ENCODE measurements at regions not wholly inside any gene's neighbourhood (a gene's known extent, or its start where the extent isn't known, plus 50 kb on each side); places are given as distances from the start of the nearest gene placed in this dataset.
"Not testable (repeated sequence)": the region's sequence is repeated elsewhere in the genome, so short reads cannot be mapped to it uniquely, and the experiment has no call there.

- no peak for DNase-seq (ENCODE audit: low read depth in 2 of 3, low spot score in 1 of 3)
These were observed 212.8 kb upstream of the PRICKLE2 start for GRCh38 chr3:64438066-64438465.

DNA sequence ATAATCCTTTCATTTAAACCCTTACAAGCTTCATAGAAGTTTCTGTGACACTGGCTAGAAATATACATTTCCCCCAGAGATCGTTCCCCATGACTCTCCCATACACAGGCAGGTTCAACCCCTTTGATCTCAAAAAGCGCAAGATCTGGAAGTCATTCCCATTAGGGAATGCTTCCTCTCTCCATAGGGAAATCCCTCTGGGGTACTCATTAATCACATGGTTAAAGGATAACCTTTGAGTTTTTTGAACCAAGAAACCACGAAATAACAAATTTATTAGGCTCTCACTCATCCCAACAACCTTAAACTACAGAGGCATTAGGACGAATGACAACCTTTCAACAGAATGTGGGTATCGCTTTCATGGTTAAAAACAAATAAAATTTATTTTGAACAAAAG is 211.9 kb upstream of the PRICKLE2 start:
- no peak for DNase-seq (ENCODE audit: low read depth in 2 of 3, low spot score in 1 of 3)

DNA sequence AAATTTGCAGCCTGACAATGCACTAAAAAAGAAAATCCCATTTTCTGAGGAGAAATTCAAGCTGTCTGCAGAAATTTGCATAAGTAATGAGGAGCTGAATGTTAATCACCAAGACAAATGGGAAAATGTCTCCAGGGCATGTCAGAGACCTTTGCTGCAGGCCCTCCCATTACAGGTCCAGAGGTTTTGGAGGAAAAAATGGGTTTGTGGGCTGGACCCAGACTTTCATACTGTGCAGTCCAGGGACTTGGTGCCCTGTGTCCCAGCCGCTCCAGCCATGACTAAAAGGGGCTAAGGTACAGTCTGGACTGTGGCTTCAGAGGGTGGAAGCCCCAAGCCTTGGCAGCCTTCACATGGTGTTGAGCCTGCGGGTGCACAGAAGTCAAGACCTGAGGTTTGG is 209.8 kb upstream of the PRICKLE2 start:
- DNase-seq (ENCODE audit: low read depth in 2 of 3, low spot score in 1 of 3) = not testable (repeated sequence)

GRCh38 chr3:64432870-64433269 is 207.6 kb upstream of the PRICKLE2 start:
- no peak for DNase-seq (ENCODE audit: low read depth in 2 of 3, low spot score in 1 of 3)

- DNase-seq (ENCODE audit: low read depth in 2 of 3, low spot score in 1 of 3) = no peak
These were observed 206.3 kb upstream of the PRICKLE2 start for GRCh38 chr3:64431526-64432091.

GRCh38 chr3:64427671-64428070 is 202.4 kb upstream of the PRICKLE2 start:
- DNase-seq (ENCODE audit: low read depth in 2 of 3, low spot score in 1 of 3) = no peak

DNA sequence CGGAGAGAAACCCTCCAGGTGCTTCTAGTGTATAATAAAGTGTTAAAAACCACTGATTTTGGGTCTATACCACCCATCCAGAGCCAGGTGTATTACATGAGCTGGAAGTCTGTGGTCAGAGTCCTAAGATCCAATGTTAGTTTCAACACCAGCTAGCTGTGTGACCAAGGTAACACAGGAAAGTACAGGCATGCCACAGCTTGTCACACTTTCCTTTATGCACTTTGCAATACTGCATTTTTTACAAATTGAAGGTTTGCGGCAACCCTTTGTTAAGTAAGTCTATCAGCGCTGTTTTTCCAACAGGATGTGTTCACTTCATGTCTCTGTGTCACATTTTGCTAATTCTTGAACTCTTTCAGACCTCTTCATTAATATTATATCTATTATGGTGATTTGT is 201.3 kb upstream of the PRICKLE2 start:
- no peak for DNase-seq (ENCODE audit: low read depth in 2 of 3, low spot score in 1 of 3)

DNA sequence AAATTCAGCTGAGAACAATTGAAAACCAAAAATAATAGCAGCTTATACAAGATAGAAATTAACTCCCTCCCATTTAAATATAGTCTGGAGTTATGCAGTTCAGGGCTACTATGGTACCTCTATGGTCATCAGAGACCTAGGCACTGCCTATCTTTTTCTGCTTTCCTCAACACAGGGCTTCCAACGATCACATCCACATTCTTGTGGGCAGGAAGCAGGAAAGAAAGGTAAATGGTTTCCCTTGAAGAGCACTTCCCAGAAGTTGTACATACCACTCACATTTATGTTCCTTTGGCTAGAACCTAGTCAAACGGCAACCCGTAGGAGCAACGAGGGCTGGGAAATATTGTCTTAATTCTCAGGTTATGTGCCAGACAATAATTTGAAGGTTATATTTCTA is 197.7 kb upstream of the PRICKLE2 start:
- DNase-seq (ENCODE audit: low read depth in 2 of 3, low spot score in 1 of 3) = no peak

- DNase-seq (ENCODE audit: low read depth in 2 of 3, low spot score in 1 of 3) = no peak
These were observed 196.9 kb upstream of the PRICKLE2 start for GRCh38 chr3:64422192-64422591.

DNA sequence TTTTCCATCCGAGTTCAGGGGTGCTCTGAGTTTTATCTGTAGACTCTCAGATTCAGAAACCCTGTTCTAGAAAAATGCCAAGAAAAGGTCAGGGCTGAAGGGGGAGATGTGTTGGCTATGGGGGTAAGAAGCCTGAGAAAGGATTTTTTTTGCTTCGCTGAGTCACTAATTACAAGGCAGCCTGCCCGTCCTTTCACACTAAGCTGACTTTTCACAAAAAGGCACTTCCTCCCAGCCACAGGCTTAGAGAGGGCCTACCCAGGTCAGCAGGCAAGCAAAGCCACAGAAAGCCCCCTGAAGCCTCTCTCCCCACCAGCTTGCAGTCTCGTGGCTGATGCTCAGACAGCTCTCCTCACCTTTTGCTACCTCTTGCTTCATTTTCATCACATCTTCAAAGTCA is 192.6 kb upstream of the PRICKLE2 start:
- DNase-seq (ENCODE audit: low read depth in 2 of 3, low spot score in 1 of 3) = no peak

DNA sequence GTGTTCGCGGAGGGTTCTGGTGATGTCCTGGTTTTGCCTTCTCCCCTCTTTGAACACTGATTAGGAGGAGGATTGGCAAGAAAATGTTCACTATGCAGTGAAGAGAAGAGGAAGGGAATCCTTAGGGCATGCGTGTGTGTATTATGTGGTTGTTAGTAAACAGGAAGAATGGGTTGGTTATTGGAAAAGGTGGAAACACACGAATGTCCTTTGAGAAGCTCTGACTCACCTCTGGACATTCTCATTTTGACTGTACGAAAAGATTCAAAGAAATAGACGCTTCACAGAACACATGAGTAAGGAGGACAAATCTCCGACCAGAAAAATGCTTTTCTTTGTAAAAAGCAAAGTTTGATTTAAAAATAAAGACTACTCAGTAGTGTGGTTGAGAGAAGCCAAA is 188.8 kb upstream of the PRICKLE2 start:
- DNase-seq (ENCODE audit: low read depth in 2 of 3, low spot score in 1 of 3) = no peak

GRCh38 chr3:64411101-64411500 is 185.8 kb upstream of the PRICKLE2 start:
- no peak for DNase-seq (ENCODE audit: low read depth in 2 of 3, low spot score in 1 of 3)

- DNase-seq (ENCODE audit: low read depth in 2 of 3, low spot score in 1 of 3) = no peak
These were observed 185.0 kb upstream of the PRICKLE2 start for GRCh38 chr3:64410226-64410625.

GRCh38 chr3:64408770-64409169 is 183.5 kb upstream of the PRICKLE2 start:
- DNase-seq (ENCODE audit: low read depth in 2 of 3, low spot score in 1 of 3) = no peak

- no peak for DNase-seq (ENCODE audit: low read depth in 2 of 3, low spot score in 1 of 3)
These were observed 181.0 kb upstream of the PRICKLE2 start for GRCh38 chr3:64406271-64406670.

DNA sequence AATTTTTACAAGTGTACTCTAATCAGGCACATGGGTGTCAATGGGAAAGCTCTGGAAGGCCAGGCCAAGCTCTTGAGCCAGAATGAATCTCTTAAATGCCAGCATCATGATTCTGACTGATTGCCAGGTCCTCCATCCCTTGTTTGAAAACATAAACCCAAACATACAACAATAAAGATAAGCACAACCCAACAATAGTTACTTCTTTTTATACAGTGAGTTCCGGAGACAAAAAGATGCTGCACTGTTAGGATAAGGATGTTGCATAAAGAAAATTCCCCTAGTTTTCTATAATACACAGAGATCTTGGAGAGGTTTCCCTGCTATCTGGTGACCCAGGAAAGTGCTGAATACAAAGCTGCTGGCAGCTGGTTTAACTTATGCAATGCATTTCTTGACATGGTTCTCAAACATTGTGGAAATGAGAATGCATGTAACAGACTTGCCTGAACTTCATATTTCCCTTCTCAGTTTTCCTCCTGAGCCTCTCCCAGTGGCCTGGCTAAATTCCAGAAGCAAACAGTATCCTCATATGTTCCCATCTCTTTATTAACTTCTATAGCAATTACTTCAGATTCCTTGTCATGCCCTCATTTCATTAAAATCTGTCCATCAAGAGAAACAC is 180.1 kb upstream of the PRICKLE2 start:
- DNase-seq (ENCODE audit: low read depth in 2 of 3, low spot score in 1 of 3) = no peak

- DNase-seq (ENCODE audit: low read depth in 2 of 3, low spot score in 1 of 3) = no peak
These were observed 175.4 kb upstream of the PRICKLE2 start for GRCh38 chr3:64400706-64401105.

DNA sequence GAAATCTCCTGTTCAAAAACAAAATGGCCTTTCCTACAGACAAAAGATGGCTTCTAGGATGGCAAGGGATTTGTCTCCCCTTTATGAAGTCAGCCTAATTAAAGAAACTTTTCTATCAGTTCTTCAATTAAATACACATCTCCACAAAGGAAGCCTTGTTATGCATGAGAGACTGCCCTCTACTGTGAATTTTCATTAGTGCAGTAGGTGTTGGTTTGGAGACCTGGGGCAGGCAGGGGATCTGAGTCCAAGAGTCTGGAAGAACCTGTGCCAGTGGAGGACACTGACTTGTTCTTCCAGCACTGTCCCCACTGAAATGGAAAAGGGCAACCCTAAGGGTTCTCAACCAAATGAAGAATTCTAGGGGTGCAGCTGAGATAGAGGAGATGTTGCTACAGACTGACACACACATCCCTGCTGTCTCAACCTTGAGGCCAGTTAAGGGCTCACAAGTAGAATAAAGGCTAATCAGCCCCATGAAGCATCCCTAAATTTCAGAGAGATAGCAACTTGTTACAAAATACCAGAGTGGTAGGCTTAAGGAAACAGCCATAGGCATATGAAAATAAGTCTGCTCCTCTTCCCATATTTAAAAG is 174.0 kb upstream of the PRICKLE2 start:
- DNase-seq (ENCODE audit: low read depth in 2 of 3, low spot score in 1 of 3) = peak in 1 of 3 donors; percentile 41

DNA sequence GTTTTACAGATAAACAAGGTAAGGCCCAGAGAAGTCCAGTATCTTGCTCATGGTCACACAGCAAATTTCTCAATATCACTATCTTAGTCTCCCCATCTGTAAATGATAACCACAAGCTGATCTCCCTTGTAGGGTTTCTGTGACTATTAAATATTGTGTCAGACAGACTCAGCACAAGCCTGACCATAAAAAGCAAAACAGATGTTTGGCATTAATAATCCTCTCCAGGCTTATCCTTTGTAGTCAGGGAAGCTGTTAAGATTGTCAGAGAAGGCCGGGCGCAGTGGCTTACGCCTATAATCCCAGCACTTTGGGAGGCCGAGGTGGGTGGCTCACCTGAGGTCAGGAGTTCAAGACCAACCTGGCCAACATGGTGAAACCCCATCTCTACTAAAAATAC is 173.2 kb upstream of the PRICKLE2 start:
- DNase-seq (ENCODE audit: low read depth in 2 of 3, low spot score in 1 of 3) = no peak

DNA sequence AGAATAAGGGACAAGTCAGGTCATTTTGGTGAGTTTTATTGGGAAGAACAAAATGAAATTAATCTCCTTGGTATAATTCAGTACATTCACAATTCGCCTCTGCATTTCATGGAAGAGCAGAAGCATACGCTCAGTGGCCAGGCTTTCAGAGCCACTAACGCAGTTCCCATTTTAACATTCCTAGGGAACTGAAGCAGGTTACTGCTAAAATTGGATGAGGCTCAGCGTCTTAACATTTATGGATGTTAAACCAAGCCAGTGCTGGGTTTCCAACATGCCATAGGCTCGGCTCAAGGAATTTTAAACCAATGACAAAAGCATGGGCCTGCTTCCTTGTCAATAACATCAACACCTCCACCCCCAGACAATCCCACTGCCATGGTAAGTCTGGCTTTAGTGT is 172.7 kb upstream of the PRICKLE2 start:
- DNase-seq (ENCODE audit: low read depth in 2 of 3, low spot score in 1 of 3) = no peak

GRCh38 chr3:64397573-64397972 is 172.3 kb upstream of the PRICKLE2 start:
- DNase-seq (ENCODE audit: low read depth in 2 of 3, low spot score in 1 of 3) = no peak

DNA sequence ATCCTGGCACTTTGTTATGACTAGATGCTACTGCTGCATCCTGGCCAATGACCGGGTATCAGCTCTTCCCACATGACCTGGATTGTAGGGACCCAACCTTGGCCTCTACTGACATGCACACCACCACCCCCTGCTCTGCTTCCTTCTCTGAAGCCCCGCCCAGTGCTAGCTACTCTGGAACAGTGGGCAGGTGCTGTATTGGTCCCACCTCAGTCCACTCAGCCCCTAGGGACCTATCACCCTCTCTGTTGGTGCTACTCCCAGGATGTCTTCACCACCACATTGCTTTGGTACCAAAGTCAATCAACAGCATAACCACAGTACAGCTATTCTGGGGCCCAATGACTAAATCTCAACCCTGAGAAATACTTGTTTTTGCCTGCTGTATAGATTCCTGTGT is 170.2 kb upstream of the PRICKLE2 start:
- DNase-seq (ENCODE audit: low read depth in 2 of 3, low spot score in 1 of 3) = no peak

- DNase-seq (ENCODE audit: low read depth in 2 of 3, low spot score in 1 of 3) = no peak
These were observed 167.9 kb upstream of the PRICKLE2 start for GRCh38 chr3:64393193-64393592.
